HL-60 (cell line): ENCODE measurements at regions not wholly inside any gene's neighbourhood (a gene's known extent, or its start where the extent isn't known, plus 50 kb on each side); places are given as distances from the start of the nearest gene placed in this dataset.

Experiments used
- DNase-seq, 2 experiments: peaks; one replicate each; pipeline ENCODE4 v3.0.0-alpha.2; 2010 to 2020; ENCODE audit warnings: low read depth in 1 of 2, low spot score in 1 of 2
- H3K27ac ChIP-seq: fragments of 250-450 bp; sonication (Bioruptor Pico); replicated peaks from 2 replicates; pipeline ENCODE4 v1.5.1; 2020; ENCODE audit warnings: mild to moderate bottlenecking, moderate library complexity
- H3K27me3 ChIP-seq: fragments of 250-450 bp; sonication (Bioruptor Pico); 2 replicates; pipeline ENCODE4 v1.5.1; 2021; ENCODE audit warnings: mild to moderate bottlenecking, moderate library complexity; ENCODE audit not compliant: insufficient read depth, poor library complexity, severe bottlenecking
- H3K4me3 ChIP-seq: replicated peaks from 2 replicates; pipeline ENCODE4 v1.5.1; 2011; ENCODE audit warnings: mild to moderate bottlenecking, control low read depth, low read length; ENCODE audit not compliant: insufficient read depth
- GABPA ChIP-seq: IDR thresholded peaks from 2 replicates; pipeline ENCODE4 v1.6.1; 2012; ENCODE audit warnings: low read depth
- POLR2AphosphoS5 ChIP-seq: IDR thresholded peaks from 2 replicates; pipeline ENCODE4 v1.6.1; 2012; ENCODE audit warnings: low read depth
- SPI1 ChIP-seq: IDR thresholded peaks from 2 replicates; pipeline ENCODE4 v1.6.1; 2012; ENCODE audit warnings: low read depth, mild to moderate bottlenecking, borderline replicate concordance
- TF ChIP-seq, protein P1 (sequence below): IDR thresholded peaks from 2 replicates; pipeline ENCODE4 v1.6.1; 2012; ENCODE audit warnings: low read depth; ENCODE audit not compliant: insufficient replicate concordance
- TF ChIP-seq, protein P2 (sequence below): IDR thresholded peaks from one replicate; pipeline ENCODE4 v1.5.1; 2011; ENCODE audit warnings: low read length, control low read depth, inconsistent platforms; ENCODE audit not compliant: insufficient read depth

DNA sequence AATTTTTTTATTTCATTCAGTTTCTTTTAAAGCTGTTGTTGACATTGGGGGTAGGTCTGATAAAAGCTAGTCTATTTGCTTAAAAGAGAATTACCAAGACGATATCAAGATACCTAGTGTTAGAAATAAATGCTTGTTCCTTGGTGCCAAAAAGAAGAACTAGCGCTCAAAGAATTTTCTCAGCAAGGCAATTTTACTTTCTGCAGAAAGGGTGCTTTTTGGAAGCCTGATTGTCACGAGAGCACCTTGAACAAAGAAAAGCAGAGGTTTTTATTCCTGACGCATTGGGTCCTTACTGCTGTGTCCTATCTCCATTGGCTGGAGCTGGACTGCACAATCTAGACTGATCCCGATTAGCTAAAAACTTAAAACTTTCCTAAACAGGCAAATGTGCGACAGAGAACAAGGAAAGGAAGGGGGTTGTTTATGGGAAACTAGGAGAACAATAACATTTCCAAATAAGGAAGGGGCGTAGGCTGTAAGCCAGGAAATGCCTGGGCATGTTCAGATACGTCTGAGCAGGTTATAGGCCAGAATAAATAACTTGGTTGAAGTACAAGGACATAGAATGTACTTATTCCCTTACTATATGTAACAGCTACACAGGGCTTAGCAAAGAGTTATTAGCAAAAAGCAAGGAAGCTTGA lies 50.3 kb upstream of the STPG2 start:
- TF ChIP-seq, protein P1, sequence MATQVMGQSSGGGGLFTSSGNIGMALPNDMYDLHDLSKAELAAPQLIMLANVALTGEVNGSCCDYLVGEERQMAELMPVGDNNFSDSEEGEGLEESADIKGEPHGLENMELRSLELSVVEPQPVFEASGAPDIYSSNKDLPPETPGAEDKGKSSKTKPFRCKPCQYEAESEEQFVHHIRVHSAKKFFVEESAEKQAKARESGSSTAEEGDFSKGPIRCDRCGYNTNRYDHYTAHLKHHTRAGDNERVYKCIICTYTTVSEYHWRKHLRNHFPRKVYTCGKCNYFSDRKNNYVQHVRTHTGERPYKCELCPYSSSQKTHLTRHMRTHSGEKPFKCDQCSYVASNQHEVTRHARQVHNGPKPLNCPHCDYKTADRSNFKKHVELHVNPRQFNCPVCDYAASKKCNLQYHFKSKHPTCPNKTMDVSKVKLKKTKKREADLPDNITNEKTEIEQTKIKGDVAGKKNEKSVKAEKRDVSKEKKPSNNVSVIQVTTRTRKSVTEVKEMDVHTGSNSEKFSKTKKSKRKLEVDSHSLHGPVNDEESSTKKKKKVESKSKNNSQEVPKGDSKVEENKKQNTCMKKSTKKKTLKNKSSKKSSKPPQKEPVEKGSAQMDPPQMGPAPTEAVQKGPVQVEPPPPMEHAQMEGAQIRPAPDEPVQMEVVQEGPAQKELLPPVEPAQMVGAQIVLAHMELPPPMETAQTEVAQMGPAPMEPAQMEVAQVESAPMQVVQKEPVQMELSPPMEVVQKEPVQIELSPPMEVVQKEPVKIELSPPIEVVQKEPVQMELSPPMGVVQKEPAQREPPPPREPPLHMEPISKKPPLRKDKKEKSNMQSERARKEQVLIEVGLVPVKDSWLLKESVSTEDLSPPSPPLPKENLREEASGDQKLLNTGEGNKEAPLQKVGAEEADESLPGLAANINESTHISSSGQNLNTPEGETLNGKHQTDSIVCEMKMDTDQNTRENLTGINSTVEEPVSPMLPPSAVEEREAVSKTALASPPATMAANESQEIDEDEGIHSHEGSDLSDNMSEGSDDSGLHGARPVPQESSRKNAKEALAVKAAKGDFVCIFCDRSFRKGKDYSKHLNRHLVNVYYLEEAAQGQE = no peak
- TF ChIP-seq SPI1 (no peak), POLR2AphosphoS5 (no peak), GABPA (no peak)
- TF ChIP-seq, protein P2, sequence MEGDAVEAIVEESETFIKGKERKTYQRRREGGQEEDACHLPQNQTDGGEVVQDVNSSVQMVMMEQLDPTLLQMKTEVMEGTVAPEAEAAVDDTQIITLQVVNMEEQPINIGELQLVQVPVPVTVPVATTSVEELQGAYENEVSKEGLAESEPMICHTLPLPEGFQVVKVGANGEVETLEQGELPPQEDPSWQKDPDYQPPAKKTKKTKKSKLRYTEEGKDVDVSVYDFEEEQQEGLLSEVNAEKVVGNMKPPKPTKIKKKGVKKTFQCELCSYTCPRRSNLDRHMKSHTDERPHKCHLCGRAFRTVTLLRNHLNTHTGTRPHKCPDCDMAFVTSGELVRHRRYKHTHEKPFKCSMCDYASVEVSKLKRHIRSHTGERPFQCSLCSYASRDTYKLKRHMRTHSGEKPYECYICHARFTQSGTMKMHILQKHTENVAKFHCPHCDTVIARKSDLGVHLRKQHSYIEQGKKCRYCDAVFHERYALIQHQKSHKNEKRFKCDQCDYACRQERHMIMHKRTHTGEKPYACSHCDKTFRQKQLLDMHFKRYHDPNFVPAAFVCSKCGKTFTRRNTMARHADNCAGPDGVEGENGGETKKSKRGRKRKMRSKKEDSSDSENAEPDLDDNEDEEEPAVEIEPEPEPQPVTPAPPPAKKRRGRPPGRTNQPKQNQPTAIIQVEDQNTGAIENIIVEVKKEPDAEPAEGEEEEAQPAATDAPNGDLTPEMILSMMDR = no peak
- Histone ChIP-seq H3K27ac (no peak overlapping the region), H3K27me3 (no peaks in the 10 kb centered on the region), H3K4me3 (no peak overlapping the region)
- no peak for DNase-seq
